Colonic mucosa (tissue), 4 donors: ENCODE measurements at regions not wholly inside any gene's neighbourhood (a gene's known extent, or its start where the extent isn't known, plus 50 kb on each side); places are given as distances from the start of the nearest gene placed in this dataset.

Source experiments
- DNase-seq: peaks from one replicate; pipeline ENCODE4 v3.0.0-alpha.2; 2020
- H3K27ac ChIP-seq: fragments of 200-600 bp; one replicate; pipeline ENCODE4 v1.8.0; 2021
- H3K27me3 ChIP-seq: fragments of 200-600 bp; one replicate; pipeline ENCODE4 v1.8.0; 2021
- H3K36me3 ChIP-seq: fragments of 200-600 bp; one replicate; pipeline ENCODE4 v1.8.0; 2021
- H3K4me1 ChIP-seq: fragments of 200-600 bp; one replicate; pipeline ENCODE4 v1.8.0; 2021; ENCODE audit warnings: mild to moderate bottlenecking
- H3K4me3 ChIP-seq: fragments of 200-600 bp; one replicate; pipeline ENCODE4 v1.8.0; 2021
- H3K9ac ChIP-seq, 2 donors: one replicate each; pipeline ENCODE4 v1.7.0; 2013; ENCODE audit warnings: control low read depth in 2 of 2, low read depth in 2 of 2, low read length in 2 of 2
- H3K9me3 ChIP-seq: fragments of 200-600 bp; one replicate; pipeline ENCODE4 v1.8.0; 2021
- intact Hi-C: fragments of 100-400 bp; cut with DNase I; formaldehyde crosslinking; loops from one replicate; pipeline ENCODE4 v1.14.1; 2022
- TF ChIP-seq, protein P1 (sequence below): fragments of 200-600 bp; IDR thresholded peaks from one replicate; pipeline ENCODE4 v1.8.0; 2022; ENCODE audit warnings: antibody characterized with exemption, mild to moderate bottlenecking
- donor health status: healthy.
- donor health status: DM: no; HTN: no; CAD: no.
- donor health status: DM: no; HTN: no; CAD: no.

DNA sequence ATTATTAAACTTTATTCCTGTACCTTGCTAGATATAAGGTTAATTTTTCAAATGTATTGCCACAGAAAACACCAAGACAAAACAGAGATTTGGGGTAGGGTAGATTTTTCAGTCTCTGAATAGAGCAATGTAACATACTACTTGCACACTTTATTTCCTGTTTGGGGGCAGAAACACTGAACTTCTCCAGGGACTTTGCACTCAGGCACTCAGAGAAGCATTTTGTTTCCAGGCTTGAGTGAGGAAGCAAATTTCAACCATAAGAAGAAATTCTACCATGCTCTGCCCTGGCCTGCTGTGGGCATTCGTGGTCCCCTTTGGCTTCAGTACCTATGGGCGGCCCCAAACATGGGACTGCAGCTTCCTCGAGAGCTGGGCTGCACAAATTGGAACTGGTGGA, 399.1 kb downstream of the DAD1 start:
- Histone ChIP-seq H3K36me3 (no peaks in the 10 kb centered on the region), H3K9me3 (no peaks in the 10 kb centered on the region), H3K4me1 (peaks cover 5% of the 10 kb centered on the region), H3K27ac (peak overlapping the region; percentile 37), H3K27me3 (no peaks in the 10 kb centered on the region), H3K4me3 (no peak overlapping the region), H3K9ac (no peak overlapping the region)
- intact Hi-C loops = no loop called here
- DNase-seq = no peak
- TF ChIP-seq, protein P1, sequence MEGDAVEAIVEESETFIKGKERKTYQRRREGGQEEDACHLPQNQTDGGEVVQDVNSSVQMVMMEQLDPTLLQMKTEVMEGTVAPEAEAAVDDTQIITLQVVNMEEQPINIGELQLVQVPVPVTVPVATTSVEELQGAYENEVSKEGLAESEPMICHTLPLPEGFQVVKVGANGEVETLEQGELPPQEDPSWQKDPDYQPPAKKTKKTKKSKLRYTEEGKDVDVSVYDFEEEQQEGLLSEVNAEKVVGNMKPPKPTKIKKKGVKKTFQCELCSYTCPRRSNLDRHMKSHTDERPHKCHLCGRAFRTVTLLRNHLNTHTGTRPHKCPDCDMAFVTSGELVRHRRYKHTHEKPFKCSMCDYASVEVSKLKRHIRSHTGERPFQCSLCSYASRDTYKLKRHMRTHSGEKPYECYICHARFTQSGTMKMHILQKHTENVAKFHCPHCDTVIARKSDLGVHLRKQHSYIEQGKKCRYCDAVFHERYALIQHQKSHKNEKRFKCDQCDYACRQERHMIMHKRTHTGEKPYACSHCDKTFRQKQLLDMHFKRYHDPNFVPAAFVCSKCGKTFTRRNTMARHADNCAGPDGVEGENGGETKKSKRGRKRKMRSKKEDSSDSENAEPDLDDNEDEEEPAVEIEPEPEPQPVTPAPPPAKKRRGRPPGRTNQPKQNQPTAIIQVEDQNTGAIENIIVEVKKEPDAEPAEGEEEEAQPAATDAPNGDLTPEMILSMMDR = no peak

DNA sequence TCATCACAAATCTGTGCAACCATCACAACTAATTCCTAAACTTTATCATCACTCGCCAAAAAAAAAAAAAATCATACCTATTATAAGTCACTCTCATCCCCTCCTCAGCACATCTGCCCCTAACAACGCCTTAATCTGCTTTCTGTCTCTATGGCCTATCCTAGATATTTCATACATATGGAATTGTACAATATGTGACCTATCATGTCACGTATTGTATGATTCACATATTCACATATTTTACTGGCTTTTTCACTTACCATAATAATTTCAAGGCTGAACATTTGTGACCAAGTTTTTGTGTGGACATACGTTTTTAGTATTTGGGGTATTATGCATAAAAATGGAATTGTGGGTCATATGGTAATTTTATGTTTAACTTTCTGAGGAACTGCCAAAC, 400.7 kb downstream of the DAD1 start:
- H3K36me3 ChIP-seq = no peaks in the 10 kb centered on the region
- H3K9ac ChIP-seq = no peak overlapping the region
- H3K4me1 ChIP-seq = peaks cover 5% of the 10 kb centered on the region
- no peak overlapping the region for H3K27ac ChIP-seq
- H3K27me3 ChIP-seq = no peaks in the 10 kb centered on the region
- TF ChIP-seq, protein P1 = no peak
- DNase-seq = no peak
- intact Hi-C loops = no loop called here
- H3K4me3 ChIP-seq = no peak overlapping the region
- H3K9me3 ChIP-seq = no peaks in the 10 kb centered on the region

DNA sequence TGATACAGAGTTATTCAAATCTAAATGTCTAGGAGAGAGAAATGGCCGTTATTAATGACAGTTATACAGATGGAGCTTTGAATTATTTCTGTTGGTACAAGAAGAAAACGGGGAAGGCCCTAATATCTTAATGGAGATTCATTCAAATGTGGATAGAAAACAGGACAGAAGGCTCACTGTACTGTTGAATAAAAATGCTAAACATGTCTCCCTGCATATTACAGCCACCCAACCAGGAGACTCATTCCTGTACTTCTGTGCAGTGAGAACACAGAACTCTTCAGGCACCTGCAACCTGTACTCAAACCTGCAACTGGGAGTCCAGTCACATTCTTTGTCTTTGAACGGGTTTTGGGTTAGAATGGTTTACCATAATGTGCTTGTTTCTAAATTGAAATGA, 403.2 kb downstream of the DAD1 start:
- DNase-seq = no peak
- Histone ChIP-seq H3K9ac (no peak overlapping the region), H3K9me3 (no peaks in the 10 kb centered on the region), H3K4me1 (peaks cover 5% of the 10 kb centered on the region), H3K27ac (no peak overlapping the region), H3K4me3 (no peak overlapping the region), H3K27me3 (no peaks in the 10 kb centered on the region), H3K36me3 (no peaks in the 10 kb centered on the region)
- TF ChIP-seq, protein P1 = no peak
- intact Hi-C loops = no loop called here

DNA sequence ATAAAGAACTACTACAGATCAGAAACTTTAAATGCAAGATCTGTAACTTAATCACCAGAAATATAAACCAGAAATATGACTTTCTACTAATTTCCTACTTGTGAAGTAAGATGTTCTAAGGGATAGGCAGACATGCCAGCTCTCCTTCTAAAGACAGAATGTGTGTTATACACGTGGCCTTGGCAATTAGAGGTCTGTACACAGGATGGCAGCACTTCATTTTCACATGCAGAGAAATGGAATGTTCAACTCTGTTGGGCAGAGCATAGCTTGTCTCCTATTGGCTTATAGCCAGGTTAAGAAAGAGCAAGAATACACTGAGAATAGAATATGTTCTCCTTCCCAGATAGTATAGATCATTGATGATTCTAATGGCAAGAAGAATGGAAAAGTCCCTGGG, 403.8 kb downstream of the DAD1 start:
- TF ChIP-seq, protein P1 = no peak
- H3K4me1 ChIP-seq = peaks cover 3% of the 10 kb centered on the region
- H3K27ac ChIP-seq = no peak overlapping the region
- H3K36me3 ChIP-seq = no peaks in the 10 kb centered on the region
- no peak for DNase-seq
- H3K27me3 ChIP-seq = no peaks in the 10 kb centered on the region
- H3K9ac ChIP-seq = no peak overlapping the region
- H3K9me3 ChIP-seq = no peaks in the 10 kb centered on the region
- no peak overlapping the region for H3K4me3 ChIP-seq
- intact Hi-C loops = no loop called here

DNA sequence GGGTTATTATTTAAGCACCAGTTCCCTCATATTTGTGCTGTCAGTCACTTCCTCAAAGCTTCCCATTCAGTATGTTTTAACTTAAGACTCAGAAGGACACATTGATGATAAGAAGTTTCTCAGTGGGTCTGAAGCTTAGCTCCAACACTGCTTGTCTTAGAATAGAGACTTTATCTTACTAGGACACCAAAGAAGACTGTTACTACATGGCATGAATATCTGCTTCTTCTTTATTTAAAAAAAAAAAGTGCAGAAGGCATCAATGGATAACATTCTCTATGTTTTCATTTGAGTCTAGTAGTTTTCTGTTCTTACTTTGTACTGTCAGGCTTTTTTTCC, 404.2 kb downstream of the DAD1 start:
- H3K9ac ChIP-seq = no peak overlapping the region
- no peaks in the 10 kb centered on the region for H3K36me3 ChIP-seq
- TF ChIP-seq, protein P1 = no peak
- DNase-seq = no peak
- H3K4me1 ChIP-seq = no peaks in the 10 kb centered on the region
- no peak overlapping the region for H3K4me3 ChIP-seq
- no peak overlapping the region for H3K27ac ChIP-seq
- intact Hi-C loops = no loop called here
- H3K9me3 ChIP-seq = no peaks in the 10 kb centered on the region
- H3K27me3 ChIP-seq = no peaks in the 10 kb centered on the region
